Caki2 (cell line): ENCODE measurements at regions not wholly inside any gene's neighbourhood (a gene's known extent, or its start where the extent isn't known, plus 50 kb on each side); places are given as distances from the start of the nearest gene placed in this dataset.

Experiments
- DNase-seq: peaks from one replicate; pipeline ENCODE4 v3.0.0-alpha.2; 2015; ENCODE audit warnings: low read depth
- in situ Hi-C: cut with HindIII; loops from 2 replicates; pipeline ENCODE4 v1.10.0; 2016; ENCODE audit warnings: low sequenced_read_pairs, low pct_unique_long_range_greater_than_20kb, mixed read lengths

- in situ Hi-C loops: no loop called here
- no peak for DNase-seq
Measured at GRCh38 chr5:3281366-3281765, 314.3 kb upstream of the IRX1 start.

GRCh38 chr5:3278643-3279042, 317.0 kb upstream of the IRX1 start:
- DNase-seq: no peak
- in situ Hi-C loops: no loop called here

DNA sequence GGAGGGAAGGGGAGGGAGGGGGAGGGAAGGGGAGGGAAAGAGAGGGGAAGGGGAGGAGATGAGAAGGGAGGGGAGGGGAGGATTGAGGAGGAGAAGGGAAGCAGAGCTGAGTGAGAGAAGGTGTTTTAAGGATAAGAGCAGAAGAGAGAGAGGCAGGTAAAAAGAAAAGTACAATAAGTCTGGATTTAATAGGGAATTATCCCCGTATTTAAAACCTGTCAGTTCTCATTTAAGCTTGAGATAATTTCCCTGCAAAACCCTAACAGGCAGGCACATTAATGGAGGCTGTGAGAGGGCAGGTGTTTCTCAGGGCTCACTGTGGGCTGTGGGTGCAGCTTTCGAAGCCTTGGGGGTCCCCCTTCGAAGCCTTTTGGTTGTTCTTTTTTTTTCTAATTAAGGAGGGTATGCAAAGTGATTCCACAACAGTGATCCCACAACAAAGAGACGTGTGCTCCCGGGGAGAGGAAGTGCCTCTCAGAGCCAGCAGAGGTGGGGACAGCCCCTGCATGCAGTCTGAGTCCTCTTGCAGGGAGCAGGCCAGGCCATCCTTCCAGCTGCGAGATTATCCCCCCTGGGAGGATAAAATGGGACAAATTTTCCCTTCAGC, 317.9 kb upstream of the IRX1 start:
- no peak for DNase-seq
- in situ Hi-C loops: no loop called here

- no peak for DNase-seq
- in situ Hi-C loops: no loop called here
Measured at GRCh38 chr5:3276896-3277295, 318.7 kb upstream of the IRX1 start.

DNA sequence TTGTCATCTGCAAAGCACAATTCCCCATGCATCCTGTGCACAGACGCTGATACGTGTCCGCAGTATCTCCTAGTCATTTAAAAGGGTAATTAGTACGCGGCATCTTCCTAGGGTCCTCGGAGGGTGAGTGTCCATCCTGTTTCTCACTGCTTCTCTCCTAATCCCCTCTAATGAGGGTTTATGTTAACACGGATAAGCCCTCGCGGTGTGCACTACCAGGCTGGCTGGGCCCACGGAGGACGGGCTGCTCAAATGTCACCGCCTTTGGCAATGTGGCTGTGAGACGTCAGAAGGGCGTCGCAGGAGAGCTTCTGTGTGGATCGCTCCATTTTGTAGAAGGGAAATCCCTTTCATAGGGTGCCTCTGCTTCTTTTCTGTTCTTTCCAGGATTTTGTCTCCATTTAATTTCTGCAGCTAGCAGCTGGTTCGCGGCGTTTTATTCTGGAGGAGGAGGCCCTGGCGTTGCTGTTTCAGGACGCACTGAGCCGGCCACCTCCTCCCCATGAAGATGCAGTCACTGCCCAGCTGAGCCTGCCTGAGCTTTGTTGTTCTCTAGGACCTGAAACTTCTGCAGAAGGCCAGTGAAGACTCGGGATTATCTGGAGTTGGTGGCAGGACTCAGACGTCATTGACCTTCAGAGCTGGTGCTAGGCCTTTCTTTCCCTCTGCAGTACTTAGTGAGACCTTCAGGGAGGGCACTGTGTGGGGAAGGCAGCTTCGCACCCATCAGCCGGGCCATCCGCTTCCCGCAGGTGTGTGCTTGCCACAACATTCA, 326.1 kb upstream of the IRX1 start:
- no peak for DNase-seq
- in situ Hi-C loops: no loop called here

- in situ Hi-C loops: no loop called here
- DNase-seq: no peak
Measured at GRCh38 chr5:3268760-3269330, 326.8 kb upstream of the IRX1 start.

- no peak for DNase-seq
- in situ Hi-C loops: no loop called here
Measured at GRCh38 chr5:3266861-3267260, 328.8 kb upstream of the IRX1 start.

GRCh38 chr5:3265936-3266335, 329.7 kb upstream of the IRX1 start:
- DNase-seq: no peak
- in situ Hi-C loops: no loop called here

DNA sequence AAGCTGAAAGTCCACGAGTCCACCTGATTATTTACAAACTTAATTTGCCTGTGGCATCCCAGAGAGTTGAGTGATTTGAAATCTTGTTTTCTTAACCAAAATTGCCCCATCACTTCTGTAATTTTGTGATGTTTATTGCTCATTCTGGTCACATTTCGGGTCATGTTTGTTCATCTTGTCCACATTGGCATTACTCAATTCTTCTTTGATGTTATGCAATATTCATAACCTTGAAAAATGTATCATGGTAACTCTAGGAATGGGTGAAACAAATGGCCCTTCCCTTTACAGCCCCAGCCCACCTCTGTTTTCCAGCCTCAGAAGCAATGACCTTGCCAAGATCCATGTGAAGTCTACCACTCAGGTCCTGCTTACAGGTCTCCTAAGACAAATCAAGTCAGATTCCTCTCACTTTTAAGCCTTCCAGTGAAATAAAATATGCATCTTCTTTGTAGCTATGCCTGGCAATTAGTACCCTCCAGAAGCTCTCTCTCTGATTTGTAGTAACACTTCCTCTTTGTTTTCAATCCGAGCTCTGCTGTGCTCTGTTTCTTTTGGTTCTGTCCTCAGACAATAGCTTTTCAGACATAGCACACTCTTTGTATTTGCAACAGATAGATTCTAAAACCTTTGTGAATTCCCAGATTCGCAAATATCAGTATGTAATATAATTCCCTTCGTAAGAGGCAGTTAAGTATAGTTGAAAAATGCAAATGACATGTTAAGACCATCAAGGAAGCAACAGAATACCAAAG, 330.3 kb upstream of the IRX1 start:
- in situ Hi-C loops: no loop called here
- DNase-seq: no peak

GRCh38 chr5:3262451-3262850, 333.2 kb upstream of the IRX1 start:
- DNase-seq: no peak
- in situ Hi-C loops: no loop called here

DNA sequence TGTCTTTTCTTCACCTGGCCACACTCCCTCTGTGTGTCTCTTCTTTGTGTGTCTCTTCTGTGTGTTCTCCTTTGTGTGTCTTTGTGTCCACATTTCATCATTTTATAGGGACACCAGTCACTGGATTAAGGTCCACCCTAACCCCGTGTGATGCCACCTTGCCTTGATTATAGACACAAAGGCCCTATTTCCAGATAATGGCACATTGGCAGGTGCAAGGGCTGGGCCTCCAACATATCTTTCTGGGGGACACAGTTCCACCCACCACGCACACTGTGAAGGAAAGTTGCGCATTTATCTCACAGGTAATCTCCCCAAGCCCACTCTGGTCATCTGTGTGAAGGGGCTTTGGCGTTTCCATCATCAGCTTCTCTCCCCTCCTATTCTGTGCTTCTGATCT, 334.6 kb upstream of the IRX1 start:
- no peak for DNase-seq
- in situ Hi-C loops: no loop called here

DNA sequence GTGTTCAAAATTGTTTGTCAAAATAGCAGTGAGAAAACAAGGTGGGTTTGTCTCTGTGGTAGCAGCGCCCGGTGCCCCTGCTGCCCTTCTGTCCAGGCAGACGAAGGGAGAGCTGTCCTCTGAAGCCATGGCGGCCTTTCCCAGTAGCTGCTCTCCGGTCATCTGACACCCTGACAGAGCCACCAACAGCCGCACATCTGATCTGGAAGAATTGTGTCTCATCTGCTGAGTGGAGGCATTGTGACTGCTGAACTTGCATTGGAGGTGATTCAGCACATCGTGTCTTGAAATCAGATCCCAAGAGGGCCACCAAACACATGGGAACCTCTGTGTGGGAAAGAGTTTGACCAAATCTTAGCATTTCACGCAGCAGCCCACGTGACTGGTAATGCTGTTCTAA, 337.6 kb upstream of the IRX1 start:
- in situ Hi-C loops: no loop called here
- DNase-seq: no peak

DNA sequence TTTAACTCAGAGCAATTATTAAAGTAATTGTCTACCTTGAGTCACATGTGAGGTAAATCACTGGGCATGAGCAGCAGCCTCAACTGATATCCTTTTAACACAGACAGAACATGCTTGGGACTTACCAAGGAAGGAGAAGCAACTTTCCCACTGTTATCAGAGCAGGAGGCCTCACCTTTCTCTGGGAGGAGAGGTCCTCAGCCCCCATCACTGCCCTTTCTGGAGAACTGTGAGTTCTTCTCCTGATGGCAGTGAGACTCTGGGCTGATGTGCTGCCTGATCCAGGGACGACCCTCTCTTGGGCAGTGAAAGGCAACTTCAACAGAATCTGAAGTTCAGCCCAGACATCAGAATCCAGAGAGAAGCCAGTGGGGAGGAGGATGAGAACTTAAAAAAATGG, 343.4 kb upstream of the IRX1 start:
- DNase-seq: no peak
- in situ Hi-C loops: no loop called here

- no peak for DNase-seq
Measured at GRCh38 chr5:3251784-3252183, 343.8 kb upstream of the IRX1 start.

GRCh38 chr5:3249401-3249800, 346.2 kb upstream of the IRX1 start:
- in situ Hi-C loops: no loop called here

More at GRCh38 chr5:3251784-3252183, 343.8 kb upstream of the IRX1 start:
- in situ Hi-C loops: no loop called here

DNA sequence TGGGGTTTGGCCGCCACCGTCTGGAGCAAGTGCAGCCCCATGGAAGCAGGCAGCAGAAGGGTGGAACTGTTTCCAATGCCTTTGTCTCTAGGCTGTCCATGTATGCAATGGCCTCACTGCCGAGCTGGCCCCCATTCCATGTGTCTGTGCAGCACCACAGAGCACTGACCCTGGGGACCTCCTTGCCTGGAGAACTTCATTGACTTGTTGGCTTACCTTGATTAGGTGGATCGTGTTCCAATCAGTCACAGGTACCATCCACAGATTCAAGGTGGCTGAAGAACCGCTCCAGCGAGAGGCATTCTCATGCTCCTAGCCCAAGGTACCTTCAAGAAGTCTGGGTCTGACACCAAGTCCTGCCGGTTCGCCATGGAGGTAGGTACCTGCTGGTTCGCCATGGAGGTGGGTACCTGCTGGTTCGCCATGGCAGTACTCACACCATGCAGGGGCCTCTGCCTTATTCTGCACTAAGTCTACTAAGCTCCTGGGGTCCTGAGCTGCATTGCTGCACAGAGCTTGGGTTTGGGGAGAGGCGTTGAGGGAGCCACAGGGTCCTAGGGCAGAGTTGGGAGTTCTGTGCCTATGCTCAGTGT, 358.3 kb upstream of the IRX1 start:
- DNase-seq: no peak
- in situ Hi-C loops: no loop called here

More at GRCh38 chr5:3249401-3249800, 346.2 kb upstream of the IRX1 start:
- DNase-seq: peak; percentile 8

GRCh38 chr5:3234566-3234965, 361.1 kb upstream of the IRX1 start:
- DNase-seq: no peak
- in situ Hi-C loops: no loop called here

- in situ Hi-C loops: no loop called here
- DNase-seq: no peak
Measured at GRCh38 chr5:3230941-3231340, 364.7 kb upstream of the IRX1 start.

DNA sequence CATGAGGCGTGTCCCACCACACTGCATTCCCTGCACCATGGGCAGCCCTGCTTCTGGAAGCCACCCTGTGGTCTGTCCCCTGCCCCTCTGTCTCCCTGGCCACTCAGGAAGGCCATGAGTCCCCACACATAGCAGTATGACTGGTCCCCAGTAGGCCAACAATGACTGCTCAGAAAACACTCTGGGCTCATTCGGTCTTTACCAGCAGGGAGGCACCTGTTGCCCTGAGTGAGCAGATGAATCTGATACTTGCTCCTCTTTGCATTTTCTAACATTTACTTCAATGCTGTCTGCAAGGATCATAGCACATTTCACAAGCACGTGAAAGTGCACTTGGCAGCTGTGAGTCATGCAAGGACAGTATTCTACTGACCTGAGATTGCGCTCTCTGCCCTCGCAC, 365.4 kb upstream of the IRX1 start:
- DNase-seq: no peak
- in situ Hi-C loops: no loop called here
